CD14-positive monocyte (primary cell): ENCODE measurements at regions not wholly inside any gene's neighbourhood (a gene's known extent, or its start where the extent isn't known, plus 50 kb on each side); places are given as distances from the start of the nearest gene placed in this dataset.

ENCODE experiments used
- DNase-seq, 3 donors: peaks; one replicate each; pipeline ENCODE4 v3.0.0-alpha.2; 2011 to 2022
- H2AFZ ChIP-seq: 2 replicates; pipeline ENCODE4 v1.6.0; 2012; ENCODE audit warnings: mild to moderate bottlenecking, low read depth, low read length, inconsistent platforms; ENCODE audit not compliant: insufficient read depth, poor library complexity, severe bottlenecking
- H3K27ac ChIP-seq, 2 donors: 1 replicate in 1 of 2; 2 replicates in 1 of 2; pipeline ENCODE4 v1.5.1; 2012 to 2013; ENCODE audit warnings: low read length in 2 of 2, control low read depth in 1 of 2, inconsistent platforms in 1 of 2, low read depth in 1 of 2, mild to moderate bottlenecking in 1 of 2
- H3K27me3 ChIP-seq, 2 donors: one replicate each; pipeline versions ENCODE4 v1.6.0 to v1.6.1; 2011 to 2013; ENCODE audit warnings: low read length in 2 of 2; ENCODE audit not compliant: control insufficient read depth in 2 of 2, insufficient read depth in 2 of 2
- H3K36me3 ChIP-seq, 2 donors: replicated peaks in 1 of 2; 1 replicate in 1 of 2; 2 replicates in 1 of 2; pipeline versions ENCODE4 v1.5.1 to v1.6.1; 2012 to 2013; ENCODE audit warnings: low read length in 2 of 2, control low read depth in 1 of 2, inconsistent platforms in 1 of 2, mild to moderate bottlenecking in 1 of 2; ENCODE audit not compliant: insufficient read depth in 2 of 2, control insufficient read depth in 1 of 2
- H3K4me1 ChIP-seq, 2 donors: 1 replicate in 1 of 2; 2 replicates in 1 of 2; pipeline versions ENCODE4 v1.5.1 to v1.6.1; 2012 to 2013; ENCODE audit warnings: low read length in 2 of 2, control low read depth in 1 of 2, inconsistent platforms in 1 of 2, mild to moderate bottlenecking in 1 of 2, moderate library complexity in 1 of 2; ENCODE audit not compliant: insufficient read depth in 2 of 2, control insufficient read depth in 1 of 2
- H3K4me2 ChIP-seq: replicated peaks from 2 replicates; pipeline ENCODE3; 2012; ENCODE audit warnings: low read length, moderate library complexity, mild to moderate bottlenecking; ENCODE audit not compliant: poor library complexity, severe bottlenecking; ENCODE audit errors: extremely low read depth
- H3K4me3 ChIP-seq, 3 experiments: fragments of 200-600 bp in 1 of 3; sonication (generic) in 1 of 3; replicated peaks in 1 of 3; 1 replicate in 2 of 3; 2 replicates in 1 of 3; pipeline ENCODE4 v1.5.1; 2011 to 2013; ENCODE audit warnings: low read length in 3 of 3, mild to moderate bottlenecking in 3 of 3, control low read depth in 2 of 3, low read depth in 2 of 3, inconsistent platforms in 1 of 3, moderate library complexity in 1 of 3
- H3K79me2 ChIP-seq: 2 replicates; pipeline ENCODE4 v1.6.0; 2012; ENCODE audit warnings: mild to moderate bottlenecking, control low read depth, inconsistent platforms, low read length, moderate library complexity; ENCODE audit not compliant: insufficient read depth
- H3K9ac ChIP-seq: 2 replicates; pipeline ENCODE4 v1.6.0; 2017; ENCODE audit warnings: low read length, mild to moderate bottlenecking; ENCODE audit not compliant: insufficient read depth, poor library complexity, severe bottlenecking
- H3K9me3 ChIP-seq, 2 donors: replicated peaks in 1 of 2; 1 replicate in 1 of 2; 2 replicates in 1 of 2; pipeline versions ENCODE4 v1.5.1 to v1.6.1; 2012 to 2013; ENCODE audit warnings: low read length in 2 of 2, control low read depth in 1 of 2; ENCODE audit not compliant: control insufficient read depth in 1 of 2, insufficient read depth in 1 of 2
- H4K20me1 ChIP-seq: 2 replicates; pipeline ENCODE4 v1.6.0; 2012; ENCODE audit warnings: mild to moderate bottlenecking, low read length, control low read depth, moderate library complexity; ENCODE audit not compliant: insufficient read depth
- H3K27ac Mint-ChIP-seq, 7 donors: one replicate each; pipeline ENCODE4 v1.8.0; 2020; ENCODE audit warnings: mild to moderate bottlenecking in 7 of 7, mixed read lengths in 7 of 7, moderate library complexity in 6 of 7, inconsistent platforms in 2 of 7
- H3K27me3 Mint-ChIP-seq, 3 donors: one replicate each; pipeline ENCODE4 v1.8.0; 2021 to 2022; ENCODE audit warnings: low read depth in 3 of 3, mild to moderate bottlenecking in 3 of 3, mixed read lengths in 3 of 3, moderate library complexity in 3 of 3, inconsistent platforms in 1 of 3
- H3K36me3 Mint-ChIP-seq, 2 donors: one replicate each; pipeline ENCODE4 v1.8.0; 2020; ENCODE audit warnings: mixed read lengths in 2 of 2, inconsistent platforms in 1 of 2, mild to moderate bottlenecking in 1 of 2
- H3K4me1 Mint-ChIP-seq: one replicate; pipeline ENCODE4 v1.8.0; 2020; ENCODE audit warnings: mild to moderate bottlenecking, mixed read lengths
- H3K4me3 Mint-ChIP-seq, 2 donors: one replicate each; pipeline ENCODE4 v1.8.0; 2020; ENCODE audit warnings: mild to moderate bottlenecking in 2 of 2, mixed read lengths in 2 of 2, moderate library complexity in 1 of 2
- H3K9me3 Mint-ChIP-seq, 7 donors: one replicate each; pipeline ENCODE4 v1.8.0; 2020 to 2022; ENCODE audit warnings: mixed read lengths in 7 of 7, mild to moderate bottlenecking in 6 of 7, moderate library complexity in 6 of 7, inconsistent platforms in 2 of 7
- WGBS: methylation state at CpG from one replicate; pipeline ENCODE4 v1.1.5; 2013; ENCODE audit warnings: missing lambda C conversion rate; ENCODE audit not compliant: insufficient coverage; 5-methylcytosine and 5-hydroxymethylcytosine counted together
- intact Hi-C, 2 donors: fragments of 100-400 bp; cut with micrococcal nuclease; formaldehyde crosslinking; loops; one replicate each; pipeline versions ENCODE4 v1.15.0 to v1.15.1; 2023
- TF ChIP-seq, protein P1 (sequence below): fragments of 200-600 bp; IDR thresholded peaks from one replicate; pipeline ENCODE4 v1.8.0; 2022; ENCODE audit warnings: antibody characterized with exemption, mild to moderate bottlenecking

- H2AFZ ChIP-seq = no peak overlapping the region
- no peaks in the 10 kb centered on the region for H3K79me2 ChIP-seq
- peaks cover 0 to 14% (median 7%) of the 10 kb centered on the region in 7 donors for H3K9me3 Mint-ChIP-seq
- H3K27ac ChIP-seq = no peak overlapping the region
- no peak overlapping the region for H3K4me2 ChIP-seq
- DNase-seq = no peak
- H3K36me3 Mint-ChIP-seq = no peaks in the 10 kb centered on the region
- 94% methylated on average over 7 of the region's 7 CpGs for WGBS
- no peaks in the 10 kb centered on the region for H3K9me3 ChIP-seq
- no peak overlapping the region for H3K27ac Mint-ChIP-seq
- H3K36me3 ChIP-seq = no peaks in the 10 kb centered on the region
- H3K27me3 Mint-ChIP-seq = peaks cover 0 to 11% (median 0%) of the 10 kb centered on the region in 3 donors
- H3K4me3 Mint-ChIP-seq = no peak overlapping the region
- H3K4me1 ChIP-seq = no peaks in the 10 kb centered on the region
- no peak overlapping the region for H3K4me3 ChIP-seq
- H3K9ac ChIP-seq = no peak overlapping the region
- intact Hi-C loops = no loop called here
- TF ChIP-seq, protein P1, sequence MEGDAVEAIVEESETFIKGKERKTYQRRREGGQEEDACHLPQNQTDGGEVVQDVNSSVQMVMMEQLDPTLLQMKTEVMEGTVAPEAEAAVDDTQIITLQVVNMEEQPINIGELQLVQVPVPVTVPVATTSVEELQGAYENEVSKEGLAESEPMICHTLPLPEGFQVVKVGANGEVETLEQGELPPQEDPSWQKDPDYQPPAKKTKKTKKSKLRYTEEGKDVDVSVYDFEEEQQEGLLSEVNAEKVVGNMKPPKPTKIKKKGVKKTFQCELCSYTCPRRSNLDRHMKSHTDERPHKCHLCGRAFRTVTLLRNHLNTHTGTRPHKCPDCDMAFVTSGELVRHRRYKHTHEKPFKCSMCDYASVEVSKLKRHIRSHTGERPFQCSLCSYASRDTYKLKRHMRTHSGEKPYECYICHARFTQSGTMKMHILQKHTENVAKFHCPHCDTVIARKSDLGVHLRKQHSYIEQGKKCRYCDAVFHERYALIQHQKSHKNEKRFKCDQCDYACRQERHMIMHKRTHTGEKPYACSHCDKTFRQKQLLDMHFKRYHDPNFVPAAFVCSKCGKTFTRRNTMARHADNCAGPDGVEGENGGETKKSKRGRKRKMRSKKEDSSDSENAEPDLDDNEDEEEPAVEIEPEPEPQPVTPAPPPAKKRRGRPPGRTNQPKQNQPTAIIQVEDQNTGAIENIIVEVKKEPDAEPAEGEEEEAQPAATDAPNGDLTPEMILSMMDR = no peak
- H3K4me1 Mint-ChIP-seq = no peaks in the 10 kb centered on the region
- H4K20me1 ChIP-seq = no peaks in the 10 kb centered on the region
- H3K27me3 ChIP-seq = no peaks in the 10 kb centered on the region
These were observed 282.7 kb downstream of the WDR11 start for GRCh38 chr10:121133901-121134300.

DNA sequence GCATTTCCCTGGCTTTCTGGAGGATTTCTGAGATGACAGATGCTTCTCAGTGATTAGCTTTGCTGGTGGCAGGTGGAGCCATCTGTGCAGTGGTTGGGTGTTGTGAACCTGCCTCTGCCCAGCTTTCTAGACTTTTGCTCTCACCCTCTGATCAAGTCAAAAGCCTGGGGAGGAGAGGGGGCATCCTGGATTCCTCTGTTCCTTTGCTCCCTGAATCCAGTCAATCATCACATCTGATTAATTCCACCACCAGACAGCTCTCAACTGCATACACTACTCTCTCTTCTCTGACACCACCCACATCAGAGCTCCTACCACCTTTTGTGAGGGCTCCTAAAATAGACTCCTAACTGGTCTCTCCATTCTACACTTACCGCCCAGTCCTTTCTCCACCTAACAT, 283.5 kb downstream of the WDR11 start:
- Histone ChIP-seq H3K79me2 (no peaks in the 10 kb centered on the region), H3K4me1 (no peaks in the 10 kb centered on the region), H4K20me1 (no peaks in the 10 kb centered on the region), H3K36me3 (no peaks in the 10 kb centered on the region), H3K9ac (no peak overlapping the region), H3K4me3 (no peak overlapping the region), H3K27ac (no peak overlapping the region), H3K4me2 (no peak overlapping the region), H3K9me3 (no peaks in the 10 kb centered on the region), H3K27me3 (no peaks in the 10 kb centered on the region), H2AFZ (no peak overlapping the region)
- Mint-ChIP-seq H3K36me3 (no peaks in the 10 kb centered on the region), H3K27ac (no peak overlapping the region), H3K9me3 (peaks cover 0 to 14% (median 6%) of the 10 kb centered on the region in 7 donors), H3K4me3 (no peak overlapping the region), H3K4me1 (no peaks in the 10 kb centered on the region), H3K27me3 (peaks cover 0 to 8% (median 0%) of the 10 kb centered on the region in 3 donors)
- TF ChIP-seq, protein P1 = no peak
- no peak for DNase-seq
- WGBS = no CpG with 5 or more reads among the region's 1 CpG
- intact Hi-C loops = no loop called here
